Prostate gland (tissue), 2 donors: ENCODE measurements at regions not wholly inside any gene's neighbourhood (a gene's known extent, or its start where the extent isn't known, plus 50 kb on each side); places are given as distances from the start of the nearest gene placed in this dataset.

ENCODE experiments used
- CTCF ChIP-seq, 4 experiments: fragments of 200-600 bp in 2 of 4; fragments of 450-650 bp in 2 of 4; sonication (generic) in 2 of 4; IDR thresholded peaks; 1 replicate in 3 of 4; 2 replicates in 1 of 4; pipeline ENCODE4 v1.5.1; 2016 to 2019; ENCODE audit warnings: antibody characterized with exemption in 4 of 4, mild to moderate bottlenecking in 2 of 4, moderate library complexity in 2 of 4
- POLR2A ChIP-seq: fragments of 450-650 bp; IDR thresholded peaks from one replicate; pipeline ENCODE4 v1.6.1; 2016; ENCODE audit warnings: antibody characterized with exemption, mild to moderate bottlenecking

GRCh38 chr10:78462726-78463228 lies 429.1 kb downstream of the RPS24 start:
- no peak for TF ChIP-seq CTCF (IDR thresholded peaks at IDR 0.05)
- no peak for TF ChIP-seq POLR2A
